Smooth muscle cell of the brain vasculature (primary cell): ENCODE measurements at regions not wholly inside any gene's neighbourhood (a gene's known extent, or its start where the extent isn't known, plus 50 kb on each side); places are given as distances from the start of the nearest gene placed in this dataset.
"Not testable (repeated sequence)": the region's sequence is repeated elsewhere in the genome, so short reads cannot be mapped to it uniquely, and the experiment has no call there.

Source experiments
- DNase-seq: peaks from one replicate; pipeline ENCODE4 v3.0.0-alpha.2; 2012; ENCODE audit warnings: low read depth, low spot score

- DNase-seq: no peak
Observed at GRCh38 chr21:41567901-41568510, 60.0 kb upstream of the TMPRSS2 start.

GRCh38 chr21:41567237-41567636 is 59.3 kb upstream of the TMPRSS2 start:
- DNase-seq: not testable (repeated sequence)

- DNase-seq: no peak
Observed at GRCh38 chr21:41566500-41567014, 58.6 kb upstream of the TMPRSS2 start.

GRCh38 chr21:41565550-41565949 is 57.6 kb upstream of the TMPRSS2 start:
- no peak for DNase-seq

GRCh38 chr21:41564871-41565274 is 56.9 kb upstream of the TMPRSS2 start:
- no peak for DNase-seq

GRCh38 chr21:41562101-41563000 is 54.4 kb upstream of the TMPRSS2 start:
- no peak for DNase-seq

GRCh38 chr21:41561701-41562100 is 53.7 kb upstream of the TMPRSS2 start:
- DNase-seq: no peak

- no peak for DNase-seq
Observed at GRCh38 chr21:41560661-41561158, 52.8 kb upstream of the TMPRSS2 start.

- DNase-seq: no peak
Observed at GRCh38 chr21:41559658-41560631, 52.0 kb upstream of the TMPRSS2 start.

GRCh38 chr21:41558842-41559241 is 50.9 kb upstream of the TMPRSS2 start:
- no peak for DNase-seq

- no peak for DNase-seq
Observed at GRCh38 chr21:41557884-41558283, 49.9 kb upstream of the TMPRSS2 start.
